H1 (cell line): ENCODE measurements at regions not wholly inside any gene's neighbourhood (a gene's known extent, or its start where the extent isn't known, plus 50 kb on each side); places are given as distances from the start of the nearest gene placed in this dataset.

Experiments
- CTCF ChIA-PET: fragments of 300-600 bp; sonication (Branson Sonifier 250); formaldehyde crosslinking; loops from one replicate; lab custom pipeline; 2021; ENCODE audit not compliant: partially characterized antibody; lab: Charles Lee
- POLR2A ChIA-PET: fragments of 300-600 bp; sonication (Branson Sonifier 250); formaldehyde crosslinking; loops from one replicate; lab custom pipeline; 2021; ENCODE audit warnings: inconsistent platforms; ENCODE audit not compliant: partially characterized antibody; lab: Charles Lee
- DNase-seq, 2 experiments: peaks; one replicate each; pipeline versions ENCODE4 v3.0.0 to v3.0.0-alpha.2; 2010 to 2022; ENCODE audit warnings: low spot score in 2 of 2, low read depth in 1 of 2, mixed read lengths in 1 of 2
- FAIRE-seq: peaks from 2 replicates; lab custom pipeline; 2011; peaks lifted over from hg19 to GRCh38; lab: Jason Lieb, UNC
- H2AFZ ChIP-seq: 2 replicates; pipeline ENCODE4 v1.8.1; 2012; ENCODE audit warnings: low read length, inconsistent platforms
- H2AK5ac ChIP-seq: 2 replicates; pipeline ENCODE4 v1.6.1; 2013; ENCODE audit warnings: low read depth, low read length
- H2BK120ac ChIP-seq: replicated peaks from 2 replicates; pipeline ENCODE3; 2013; ENCODE audit warnings: low read depth, low read length, inconsistent platforms
- H2BK12ac ChIP-seq: 2 replicates; pipeline ENCODE4 v1.6.1; 2013; ENCODE audit warnings: low read depth, low read length
- H2BK15ac ChIP-seq: 2 replicates; pipeline ENCODE4 v1.6.1; 2013; ENCODE audit warnings: low read length
- H2BK20ac ChIP-seq: 2 replicates; pipeline ENCODE4 v1.6.1; 2013; ENCODE audit warnings: low read length
- H2BK5ac ChIP-seq: 2 replicates; pipeline ENCODE4 v1.6.1; 2013; ENCODE audit warnings: low read depth, low read length
- H3K14ac ChIP-seq: 2 replicates; pipeline ENCODE4 v1.6.1; 2013; ENCODE audit warnings: inconsistent platforms; ENCODE audit not compliant: insufficient read length
- H3K18ac ChIP-seq: 2 replicates; pipeline ENCODE4 v1.6.1; 2013; ENCODE audit warnings: low read length; ENCODE audit errors: extremely low read depth
- H3K23ac ChIP-seq: 2 replicates; pipeline ENCODE4 v1.6.1; 2013; ENCODE audit warnings: inconsistent platforms; ENCODE audit not compliant: insufficient read length
- H3K23me2 ChIP-seq: 2 replicates; pipeline ENCODE4 v1.6.1; 2013; ENCODE audit warnings: low read depth, low read length
- H3K27ac ChIP-seq: 2 replicates; pipeline ENCODE4 v1.6.1; 2011; ENCODE audit warnings: low read depth, low read length, inconsistent platforms
- H3K27me3 ChIP-seq, 4 experiments: replicated peaks in 1 of 4; 1 replicate in 1 of 4; 2 replicates in 3 of 4; pipeline versions ENCODE4 v1.6.1 to v1.8.1; 2011 to 2013; ENCODE audit warnings: low read length in 3 of 4, mild to moderate bottlenecking in 3 of 4, inconsistent platforms in 2 of 4, mixed read lengths in 2 of 4, moderate library complexity in 1 of 4; ENCODE audit not compliant: control insufficient read depth in 3 of 4, insufficient read depth in 3 of 4; ENCODE audit errors: extremely low read depth in 1 of 4
- H3K36me3 ChIP-seq, 4 experiments: 2 replicates each; pipeline versions ENCODE4 v1.6.1 to v1.8.1; 2011 to 2013; ENCODE audit warnings: mild to moderate bottlenecking in 4 of 4, low read length in 3 of 4, moderate library complexity in 2 of 4, control low read depth in 1 of 4, inconsistent platforms in 1 of 4; ENCODE audit not compliant: insufficient read depth in 4 of 4, control insufficient read depth in 2 of 4
- H3K4ac ChIP-seq: replicated peaks from 2 replicates; pipeline ENCODE3; 2013; ENCODE audit warnings: low read length, low read depth, mixed read lengths, inconsistent platforms; ENCODE audit not compliant: insufficient read length
- H3K4me1 ChIP-seq, 4 experiments: replicated peaks in 1 of 4; 1 replicate in 1 of 4; 2 replicates in 3 of 4; pipeline versions ENCODE4 v1.6.1 to v1.8.1; 2011 to 2013; ENCODE audit warnings: low read length in 3 of 4, inconsistent platforms in 2 of 4, mixed read lengths in 1 of 4; ENCODE audit not compliant: insufficient read depth in 4 of 4, control insufficient read depth in 3 of 4
- H3K4me2 ChIP-seq, 2 experiments: 2 replicates each; pipeline versions ENCODE4 v1.6.1 to v1.8.1; 2011 to 2013; ENCODE audit warnings: low read depth in 2 of 2, low read length in 2 of 2, control low read depth in 1 of 2, inconsistent platforms in 1 of 2, mild to moderate bottlenecking in 1 of 2; ENCODE audit not compliant: insufficient read depth in 1 of 2
- H3K4me3 ChIP-seq, 4 experiments: fragments of 200-600, 300-600 bp in 1 of 4; sonication (generic), shearing (Covaris generic), sonication (Bioruptor Twin) in 1 of 4; 2 replicates each; pipeline versions ENCODE4 v1.5.1 to v1.8.1; 2011 to 2016; ENCODE audit warnings: low read length in 4 of 4, low read depth in 3 of 4, control low read depth in 2 of 4, inconsistent platforms in 2 of 4, mild to moderate bottlenecking in 2 of 4, mixed read lengths in 1 of 4, moderate library complexity in 1 of 4; ENCODE audit not compliant: insufficient read depth in 2 of 4; ENCODE audit errors: extremely low read depth in 1 of 4
- H3K56ac ChIP-seq: replicated peaks from 2 replicates; pipeline ENCODE3; 2013; ENCODE audit warnings: low read depth, mild to moderate bottlenecking, mixed read lengths, low read length, inconsistent platforms; ENCODE audit not compliant: insufficient read length
- H3K79me1 ChIP-seq: 2 replicates; pipeline ENCODE4 v1.6.1; 2013; ENCODE audit warnings: low read depth, low read length, control low read depth
- H3K79me2 ChIP-seq, 2 experiments: 2 replicates each; pipeline versions ENCODE4 v1.6.1 to v1.8.1; 2012 to 2013; ENCODE audit warnings: low read length in 2 of 2, mild to moderate bottlenecking in 2 of 2, inconsistent platforms in 1 of 2; ENCODE audit not compliant: insufficient read depth in 2 of 2, control insufficient read depth in 1 of 2
- H3K9ac ChIP-seq, 4 experiments: replicated peaks in 1 of 4; 1 replicate in 1 of 4; 2 replicates in 3 of 4; pipeline versions ENCODE4 v1.6.1 to v1.8.1; 2011 to 2013; ENCODE audit warnings: low read depth in 3 of 4, low read length in 3 of 4, control low read depth in 2 of 4, mild to moderate bottlenecking in 2 of 4, moderate library complexity in 2 of 4, inconsistent platforms in 1 of 4; ENCODE audit errors: extremely low read depth in 1 of 4
- H3K9me3 ChIP-seq, 2 experiments: 2 replicates each; pipeline versions ENCODE4 v1.6.1 to v1.8.1; 2012 to 2013; ENCODE audit warnings: mild to moderate bottlenecking in 2 of 2, moderate library complexity in 2 of 2, control low read depth in 1 of 2, inconsistent platforms in 1 of 2, low read depth in 1 of 2, low read length in 1 of 2, mixed read lengths in 1 of 2; ENCODE audit not compliant: insufficient read depth in 2 of 2
- H4K20me1 ChIP-seq, 2 experiments: replicated peaks in 1 of 2; 2 replicates each; pipeline versions ENCODE3 to v1.8.1; 2011 to 2013; ENCODE audit warnings: inconsistent platforms in 2 of 2, low read length in 2 of 2, mild to moderate bottlenecking in 1 of 2; ENCODE audit not compliant: insufficient read depth in 2 of 2, control insufficient read depth in 1 of 2
- H4K5ac ChIP-seq: 2 replicates; pipeline ENCODE4 v1.6.1; 2013; ENCODE audit warnings: low read length, low read depth, mixed read lengths, inconsistent platforms; ENCODE audit not compliant: insufficient read length
- H4K8ac ChIP-seq: 2 replicates; pipeline ENCODE4 v1.8.0; 2013; ENCODE audit warnings: mild to moderate bottlenecking, moderate library complexity, low read length, inconsistent platforms; ENCODE audit not compliant: insufficient read depth; ENCODE audit errors: extremely low read depth
- H4K91ac ChIP-seq: replicated peaks from 2 replicates; pipeline ENCODE3; 2013; ENCODE audit warnings: low read length, mixed read lengths, inconsistent platforms; ENCODE audit not compliant: insufficient read length
- BACH1 ChIP-seq: IDR thresholded peaks from 2 replicates; pipeline ENCODE4 v1.6.1; 2012; ENCODE audit warnings: low read length, improper control_type of control experiment
- BRCA1 ChIP-seq: IDR thresholded peaks from 2 replicates; pipeline ENCODE4 v1.6.1; 2012; ENCODE audit warnings: low read depth, low read length, improper control_type of control experiment
- CBX8 ChIP-seq: fragments of 300-800, 300-1000 bp; sonication (generic); IDR thresholded peaks from 2 replicates; pipeline ENCODE4 v1.7.1; 2016; ENCODE audit warnings: low read depth, low read length, borderline replicate concordance
- CREB1 ChIP-seq: IDR thresholded peaks from 2 replicates; pipeline ENCODE4 v1.6.1; 2012; ENCODE audit warnings: inconsistent platforms
- GABPA ChIP-seq: IDR thresholded peaks from 2 replicates; pipeline ENCODE4 v1.6.1; 2011; ENCODE audit warnings: mild to moderate bottlenecking, low read length, moderate library complexity, borderline replicate concordance; ENCODE audit not compliant: insufficient read depth
- KDM1A ChIP-seq: fragments of 200-600, 300-600 bp; sonication (generic); IDR thresholded peaks from 2 replicates; pipeline ENCODE4 v1.7.1; 2016; ENCODE audit warnings: mild to moderate bottlenecking, low read length, borderline replicate concordance
- NRF1 ChIP-seq: IDR thresholded peaks from 2 replicates; pipeline ENCODE4 v1.6.1; 2011; ENCODE audit warnings: mild to moderate bottlenecking, low read depth, low read length, improper control_type of control experiment
- POU5F1 ChIP-seq: IDR thresholded peaks from 2 replicates; pipeline ENCODE4 v1.6.1; 2011; ENCODE audit warnings: low read depth, mild to moderate bottlenecking, low read length, moderate library complexity
- RBBP5 ChIP-seq: IDR thresholded peaks from 2 replicates; pipeline ENCODE4 v1.7.1; 2012; ENCODE audit warnings: low read depth, mild to moderate bottlenecking, inconsistent platforms, low read length, moderate library complexity, borderline replicate concordance
- SP1 ChIP-seq: IDR thresholded peaks from 2 replicates; pipeline ENCODE4 v1.6.1; 2011; ENCODE audit warnings: low read depth, low read length
- SP4 ChIP-seq: IDR thresholded peaks from 2 replicates; pipeline ENCODE4 v1.6.1; 2012; ENCODE audit warnings: low read length, inconsistent platforms
- TAF1 ChIP-seq: IDR thresholded peaks from 2 replicates; pipeline ENCODE4 v1.6.1; 2011; ENCODE audit warnings: mild to moderate bottlenecking, low read depth, low read length
- ZNF274 ChIP-seq: IDR thresholded peaks from 2 replicates; pipeline ENCODE4 v1.7.0; 2012; ENCODE audit warnings: low read length, borderline replicate concordance; ENCODE audit errors: extremely low read depth
- WGBS, 2 experiments: shearing (Covaris generic) in 1 of 2; methylation state at CpG; one replicate each; pipeline versions ENCODE4 v1.1.6 to v1.1.7; 2013 to 2015; ENCODE audit warnings: low lambda C conversion rate in 2 of 2, mixed read lengths in 2 of 2, inconsistent platforms in 1 of 2, low coverage in 1 of 2, missing lambda C conversion rate in 1 of 2; ENCODE audit not compliant: insufficient replicate concordance in 2 of 2, insufficient coverage in 1 of 2, insufficient read length in 1 of 2; ENCODE audit errors: extremely low coverage in 1 of 2, missing lambda C conversion rate in 1 of 2; 5-methylcytosine and 5-hydroxymethylcytosine counted together
- TF ChIP-seq, protein P1 (sequence below): IDR thresholded peaks from 2 replicates; pipeline ENCODE4 v1.6.1; 2011; ENCODE audit warnings: low read length, improper control_type of control experiment

DNA sequence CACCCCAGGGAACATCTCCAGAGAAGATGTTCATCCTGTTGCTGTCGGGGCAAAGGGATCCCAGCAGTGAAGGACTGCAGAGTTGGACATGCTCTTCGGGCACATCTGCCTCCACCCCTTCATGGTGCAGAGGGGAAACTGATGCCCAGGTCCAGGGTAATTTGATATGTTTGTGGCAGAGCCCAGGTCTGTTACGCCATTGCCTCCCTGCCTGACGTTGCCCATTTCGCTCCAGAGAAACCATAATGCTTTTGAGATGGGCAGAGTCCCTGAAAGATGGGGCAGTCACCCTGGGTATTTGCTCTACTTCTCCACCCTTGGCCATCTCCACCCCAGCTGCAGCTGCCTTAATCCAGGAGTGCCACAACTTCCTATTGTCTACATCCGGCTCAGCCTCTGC lies 290.4 kb upstream of the POU3F1 start:
- DNase-seq (no peak), FAIRE-seq (no peak)
- Histone ChIP-seq H3K4ac (no peak overlapping the region), H3K23ac (no peak overlapping the region), H4K5ac (no peak overlapping the region), H3K79me2 (no peaks in the 10 kb centered on the region), H3K36me3 (no peaks in the 10 kb centered on the region), H2AFZ (no peak overlapping the region), H3K4me2 (no peak overlapping the region), H3K56ac (no peak overlapping the region), H3K27me3 (no peaks in the 10 kb centered on the region; a peak in 1 of 7 replicates), H3K79me1 (no peaks in the 10 kb centered on the region), H2BK5ac (no peak overlapping the region), H2BK15ac (no peak overlapping the region), H4K20me1 (no peaks in the 10 kb centered on the region), H4K91ac (no peak overlapping the region), H2BK12ac (no peak overlapping the region; the same call in 1 of the 2 replicates), H3K9ac (no peak overlapping the region), H3K9me3 (no peaks in the 10 kb centered on the region), H2BK120ac (no peak overlapping the region), H4K8ac (no peak overlapping the region), H2BK20ac (0 out of 2 replicates have a peak overlapping the region, but pooled peaks have one; percentile 26), H3K4me3 (no peak overlapping the region), H2AK5ac (no peak overlapping the region), H3K27ac (no peak overlapping the region), H3K4me1 (peaks cover 2 to 11% (median 5%) of the 10 kb centered on the region in 4 experiments; a peak in 5 of 7 replicates), H3K23me2 (peaks cover 2% of the 10 kb centered on the region; the same call in 1 of the 2 replicates), H3K18ac (0 out of 2 replicates have a peak overlapping the region, but pooled peaks have one; percentile 55), H3K14ac (no peak overlapping the region)
- 93% methylated on average over 5 of the region's 6 CpGs; no CpG with 5 or more reads in 1 of the 2 experiments for WGBS, 2 experiments
- POLR2A ChIA-PET: interaction anchor here (1.3 kb wide), 1 partner anchor 52 kb away, joined by 3 read pairs; no protein-coding TSS in a partner anchor
- CTCF ChIA-PET: interaction anchor here (0.9 to 2.3 kb wide), 3 partner anchors 19 to 166 kb away, joined by 3 to 7 read pairs (median 3); no protein-coding TSS in a partner anchor
- TF ChIP-seq SP1 (no peak), BACH1 (no peak), GABPA (no peak), NRF1 (no peak), BRCA1 (no peak), CREB1 (no peak), KDM1A (no peak), POU5F1 (no peak), ZNF274 (no peak), CBX8 (no peak), SP4 (no peak), RBBP5 (no peak), TAF1 (no peak)
- TF ChIP-seq, protein P1, sequence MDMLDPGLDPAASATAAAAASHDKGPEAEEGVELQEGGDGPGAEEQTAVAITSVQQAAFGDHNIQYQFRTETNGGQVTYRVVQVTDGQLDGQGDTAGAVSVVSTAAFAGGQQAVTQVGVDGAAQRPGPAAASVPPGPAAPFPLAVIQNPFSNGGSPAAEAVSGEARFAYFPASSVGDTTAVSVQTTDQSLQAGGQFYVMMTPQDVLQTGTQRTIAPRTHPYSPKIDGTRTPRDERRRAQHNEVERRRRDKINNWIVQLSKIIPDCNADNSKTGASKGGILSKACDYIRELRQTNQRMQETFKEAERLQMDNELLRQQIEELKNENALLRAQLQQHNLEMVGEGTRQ: no peak
